ENCODE measurements at regions not wholly inside any gene's neighbourhood (a gene's known extent, or its start where the extent isn't known, plus 50 kb on each side); places are given as distances from the start of the nearest gene placed in this dataset.
A peak's percentile ranks its signal among the peaks of the same experiment; 100 is the strongest.
"Not testable (repeated sequence)": the region's sequence is repeated elsewhere in the genome, so short reads cannot be mapped to it uniquely, and the experiment has no call there.

- not testable (repeated sequence) for ATAC-seq (ENCODE audit: insufficient read depth, low read depth); H3K4me1 ChIP-seq (ENCODE audit: insufficient read depth, low read length); H3K9ac ChIP-seq (ENCODE audit: low read depth, low read length); H3K79me2 ChIP-seq (ENCODE audit: insufficient read depth, low read length); H3K27me3 ChIP-seq (ENCODE audit: insufficient read depth, low read length, poor library complexity); H3K9me3 ChIP-seq (ENCODE audit: insufficient read depth, low read length, severe bottlenecking); H3K36me3 ChIP-seq (ENCODE audit: insufficient read depth, low read length); H3K4me2 ChIP-seq (ENCODE audit: insufficient read depth, low read length); H4K20me1 ChIP-seq (ENCODE audit: insufficient read depth, low read length); H3K4me3 ChIP-seq (ENCODE audit: low read depth in 1 of 2, low read length in 2 of 2); H3K27ac ChIP-seq (ENCODE audit: low read length); H2AFZ ChIP-seq (ENCODE audit: low read depth, low read length); DNase-seq
Observed at GRCh38 chr9:62798884-62799850, 1609.3 kb downstream of the SPATA31A7 start.

DNA sequence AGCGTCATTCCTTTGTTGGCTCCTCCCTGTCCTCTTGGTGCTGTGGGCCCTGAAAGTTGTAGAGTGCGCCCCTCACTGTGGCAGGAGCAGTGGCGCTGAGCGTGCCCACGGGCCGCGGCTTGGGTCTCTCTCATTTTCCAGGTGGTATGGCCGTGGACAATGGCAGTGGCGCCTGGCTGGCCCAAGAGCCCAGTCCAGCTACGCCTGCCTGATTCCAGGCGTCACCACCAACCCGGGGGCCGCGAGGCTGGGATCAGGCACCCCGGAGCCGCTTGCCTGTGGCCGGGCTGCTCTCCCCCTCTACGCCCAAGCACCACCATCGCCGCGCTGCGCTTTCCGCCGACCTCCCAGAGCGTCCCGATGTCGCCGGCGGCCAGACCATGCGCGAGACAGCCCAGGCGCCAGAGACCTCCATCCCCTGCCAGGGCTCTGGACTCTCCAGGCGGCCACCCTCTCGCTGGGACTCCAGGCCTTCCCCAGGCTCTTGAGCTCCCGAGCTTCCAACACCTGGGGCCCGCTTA lies 1610.1 kb downstream of the SPATA31A7 start:
- not testable (repeated sequence) for DNase-seq; H3K4me3 ChIP-seq (ENCODE audit: low read depth in 1 of 2, low read length in 2 of 2); H3K9me3 ChIP-seq (ENCODE audit: insufficient read depth, low read length, severe bottlenecking); H3K79me2 ChIP-seq (ENCODE audit: insufficient read depth, low read length); H3K4me1 ChIP-seq (ENCODE audit: insufficient read depth, low read length); H4K20me1 ChIP-seq (ENCODE audit: insufficient read depth, low read length); H3K27me3 ChIP-seq (ENCODE audit: insufficient read depth, low read length, poor library complexity); ATAC-seq (ENCODE audit: insufficient read depth, low read depth); H3K27ac ChIP-seq (ENCODE audit: low read length); H3K9ac ChIP-seq (ENCODE audit: low read depth, low read length); H3K4me2 ChIP-seq (ENCODE audit: insufficient read depth, low read length); H3K36me3 ChIP-seq (ENCODE audit: insufficient read depth, low read length); H2AFZ ChIP-seq (ENCODE audit: low read depth, low read length)

DNA sequence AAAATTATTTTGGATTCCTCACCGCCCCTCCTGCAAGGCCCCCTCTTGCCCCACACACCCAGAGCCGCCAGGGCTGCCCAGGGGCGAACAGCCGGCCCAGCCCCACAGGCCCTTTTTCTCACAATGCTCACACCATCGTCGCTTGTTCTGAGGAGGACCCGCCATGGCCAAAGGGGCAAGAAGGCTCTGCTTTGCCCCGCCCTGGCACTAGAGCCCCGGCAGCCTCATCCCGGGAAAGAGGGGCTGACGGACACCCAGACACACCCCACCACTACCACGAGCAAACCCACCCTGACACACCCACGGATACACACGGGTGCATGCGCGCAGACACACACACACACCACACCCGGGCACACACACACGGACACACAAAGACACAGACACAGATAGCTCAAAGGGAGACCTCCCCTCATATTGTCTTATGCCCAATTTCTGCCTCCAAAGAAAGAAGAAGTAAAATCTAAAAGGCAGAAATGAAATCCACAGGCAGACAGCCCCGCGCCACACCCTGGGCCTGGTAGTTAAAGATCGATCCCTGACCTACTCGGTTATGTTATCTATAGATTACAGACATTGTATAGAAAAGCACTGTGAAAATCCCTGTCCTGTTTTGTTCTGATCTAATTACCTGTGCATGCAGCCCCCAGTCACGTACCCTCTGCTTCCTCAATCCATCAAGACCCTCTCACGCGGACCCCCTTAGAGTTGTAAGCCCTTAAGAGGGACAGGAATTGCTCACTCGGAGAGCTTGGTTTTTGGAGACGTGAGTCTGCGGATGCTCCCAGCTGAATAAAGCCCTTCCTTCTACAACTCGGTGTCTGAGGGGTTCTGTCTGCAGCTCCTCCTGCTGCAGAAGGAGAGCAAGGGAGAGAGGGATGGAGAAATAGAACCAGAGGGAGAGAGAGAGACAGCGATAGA lies 1610.9 kb downstream of the SPATA31A7 start:
- H3K36me3 ChIP-seq (ENCODE audit: insufficient read depth, low read length); H3K27ac ChIP-seq (ENCODE audit: low read length); H3K4me3 ChIP-seq (ENCODE audit: low read depth in 1 of 2, low read length in 2 of 2); H3K79me2 ChIP-seq (ENCODE audit: insufficient read depth, low read length); H3K4me2 ChIP-seq (ENCODE audit: insufficient read depth, low read length); H4K20me1 ChIP-seq (ENCODE audit: insufficient read depth, low read length); H3K4me1 ChIP-seq (ENCODE audit: insufficient read depth, low read length); DNase-seq; H3K27me3 ChIP-seq (ENCODE audit: insufficient read depth, low read length, poor library complexity); H3K9ac ChIP-seq (ENCODE audit: low read depth, low read length); H3K9me3 ChIP-seq (ENCODE audit: insufficient read depth, low read length, severe bottlenecking); ATAC-seq (ENCODE audit: insufficient read depth, low read depth); H2AFZ ChIP-seq (ENCODE audit: low read depth, low read length): not testable (repeated sequence)

DNA sequence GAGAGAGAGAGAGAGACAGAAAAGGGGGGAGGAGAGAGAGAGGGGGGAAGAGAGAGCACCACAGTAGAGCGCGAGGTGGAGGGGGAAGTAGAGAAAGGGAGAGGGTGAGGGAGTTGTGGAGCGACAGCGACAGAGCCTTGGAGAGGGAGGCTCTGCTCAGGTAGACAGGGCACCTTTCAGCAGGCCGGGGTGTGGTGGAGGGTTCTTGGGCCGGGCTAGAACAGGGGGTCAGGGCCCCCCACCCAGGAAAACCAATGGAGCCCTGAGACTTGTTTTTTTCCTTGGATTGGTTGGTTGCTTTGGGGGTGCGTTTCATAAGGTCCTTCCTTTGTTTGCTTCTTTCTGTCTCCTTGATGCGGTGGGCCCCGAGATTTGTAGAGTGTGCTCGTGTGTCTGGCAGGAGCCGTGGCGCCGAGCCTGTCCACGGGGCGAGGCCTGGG lies 1611.6 kb downstream of the SPATA31A7 start:
- DNase-seq; H2AFZ ChIP-seq (ENCODE audit: low read depth, low read length): not testable (repeated sequence)

DNA sequence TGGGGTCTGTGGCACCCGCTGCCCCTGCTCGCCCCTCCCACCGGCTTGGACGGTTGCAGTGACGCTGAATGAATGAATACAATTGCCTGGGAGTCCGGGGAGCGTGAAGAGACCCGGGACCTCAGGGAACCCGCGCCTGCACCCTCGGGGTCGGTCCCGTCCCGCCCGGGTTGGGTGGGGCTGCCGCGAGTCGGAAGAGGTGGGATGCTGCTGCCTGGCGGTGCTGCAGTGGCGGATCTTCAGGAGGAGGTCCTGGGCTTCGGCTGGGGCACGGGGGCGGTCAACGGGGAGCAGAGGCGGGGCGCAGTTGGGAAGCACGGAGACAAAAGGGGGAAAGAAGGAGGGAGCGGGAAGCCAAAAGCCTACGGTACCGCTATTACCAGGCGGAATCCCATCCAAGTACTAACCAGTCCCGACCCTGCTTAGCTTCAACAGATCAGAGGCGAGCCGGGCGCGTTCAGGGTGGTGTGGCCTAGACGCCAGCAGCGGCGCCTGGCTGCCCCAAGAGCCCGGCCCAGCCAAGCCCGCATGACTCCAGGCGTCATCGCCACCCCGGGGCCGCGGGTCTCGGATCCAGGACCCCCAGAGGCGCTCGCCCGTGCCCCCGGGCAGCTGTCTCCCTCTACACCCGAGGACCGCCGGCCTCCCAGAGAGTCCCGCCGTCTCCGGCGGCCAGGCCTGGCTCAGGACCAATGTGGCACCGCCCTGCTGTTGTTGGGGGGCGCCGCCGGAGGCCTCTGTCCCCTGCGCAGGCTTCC lies 1612.3 kb downstream of the SPATA31A7 start:
- not testable (repeated sequence) for H3K4me1 ChIP-seq (ENCODE audit: insufficient read depth, low read length); H3K27me3 ChIP-seq (ENCODE audit: insufficient read depth, low read length, poor library complexity); H3K9me3 ChIP-seq (ENCODE audit: insufficient read depth, low read length, severe bottlenecking); DNase-seq; H3K27ac ChIP-seq (ENCODE audit: low read length); H3K36me3 ChIP-seq (ENCODE audit: insufficient read depth, low read length); H3K4me3 ChIP-seq (ENCODE audit: low read depth in 1 of 2, low read length in 2 of 2); H2AFZ ChIP-seq (ENCODE audit: low read depth, low read length); H3K4me2 ChIP-seq (ENCODE audit: insufficient read depth, low read length); H3K9ac ChIP-seq (ENCODE audit: low read depth, low read length); H4K20me1 ChIP-seq (ENCODE audit: insufficient read depth, low read length); H3K79me2 ChIP-seq (ENCODE audit: insufficient read depth, low read length)
- 0 out of 3 replicates have a peak, but pooled peaks have one; percentile 44 for ATAC-seq (ENCODE audit: insufficient read depth, low read depth)

More for the DNA sequence above, 1611.6 kb downstream of the SPATA31A7 start:
- H3K4me2 ChIP-seq (ENCODE audit: insufficient read depth, low read length); H3K4me3 ChIP-seq (ENCODE audit: low read depth in 1 of 2, low read length in 2 of 2); H3K9ac ChIP-seq (ENCODE audit: low read depth, low read length); H3K9me3 ChIP-seq (ENCODE audit: insufficient read depth, low read length, severe bottlenecking); H3K27me3 ChIP-seq (ENCODE audit: insufficient read depth, low read length, poor library complexity); H3K4me1 ChIP-seq (ENCODE audit: insufficient read depth, low read length); ATAC-seq (ENCODE audit: insufficient read depth, low read depth); H4K20me1 ChIP-seq (ENCODE audit: insufficient read depth, low read length); H3K27ac ChIP-seq (ENCODE audit: low read length); H3K36me3 ChIP-seq (ENCODE audit: insufficient read depth, low read length); H3K79me2 ChIP-seq (ENCODE audit: insufficient read depth, low read length): not testable (repeated sequence)

DNA sequence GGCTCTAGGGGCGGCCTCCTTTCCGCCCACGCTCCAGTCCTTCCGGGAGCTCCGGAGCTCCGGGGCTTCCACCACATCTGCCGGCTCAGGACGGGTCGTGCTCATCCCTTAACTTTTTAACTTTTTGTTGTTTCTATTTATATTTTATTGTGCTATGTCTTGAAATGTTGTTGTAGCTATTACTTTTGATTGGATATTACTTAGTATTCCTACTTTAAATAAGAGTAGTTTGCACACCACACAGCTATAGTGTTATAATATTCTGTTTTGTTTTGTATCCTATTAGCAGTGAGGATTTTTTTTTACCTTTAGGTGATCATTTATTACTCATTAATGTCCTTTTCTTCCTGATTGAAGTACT lies 1612.9 kb downstream of the SPATA31A7 start:
- H4K20me1 ChIP-seq (ENCODE audit: insufficient read depth, low read length); H3K27me3 ChIP-seq (ENCODE audit: insufficient read depth, low read length, poor library complexity); H3K9ac ChIP-seq (ENCODE audit: low read depth, low read length); H3K27ac ChIP-seq (ENCODE audit: low read length); H3K36me3 ChIP-seq (ENCODE audit: insufficient read depth, low read length); H3K79me2 ChIP-seq (ENCODE audit: insufficient read depth, low read length); DNase-seq; H3K4me2 ChIP-seq (ENCODE audit: insufficient read depth, low read length); H2AFZ ChIP-seq (ENCODE audit: low read depth, low read length); H3K9me3 ChIP-seq (ENCODE audit: insufficient read depth, low read length, severe bottlenecking); H3K4me3 ChIP-seq (ENCODE audit: low read depth in 1 of 2, low read length in 2 of 2); ATAC-seq (ENCODE audit: insufficient read depth, low read depth); H3K4me1 ChIP-seq (ENCODE audit: insufficient read depth, low read length): not testable (repeated sequence)

DNA sequence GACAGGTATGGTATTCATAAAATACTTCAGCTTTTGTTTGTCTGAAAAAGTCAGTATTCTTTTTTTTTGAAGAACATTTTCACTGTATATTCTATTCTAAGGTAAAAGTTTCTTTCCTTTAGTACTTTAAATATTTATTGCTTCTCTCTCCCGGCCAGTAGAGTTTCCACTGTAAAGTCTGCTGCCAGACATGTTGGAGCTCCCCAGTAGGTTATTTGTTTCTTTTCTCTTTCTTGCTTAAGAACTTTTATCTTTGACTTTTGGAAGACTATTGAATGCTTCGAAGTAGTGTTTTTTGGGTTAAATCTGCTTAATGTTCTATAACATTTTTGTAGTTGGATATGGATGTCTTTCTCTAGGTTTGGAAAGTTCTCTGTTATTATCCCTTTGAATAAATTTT lies 1613.3 kb downstream of the SPATA31A7 start:
- H3K9ac ChIP-seq (ENCODE audit: low read depth, low read length); ATAC-seq (ENCODE audit: insufficient read depth, low read depth); H3K36me3 ChIP-seq (ENCODE audit: insufficient read depth, low read length); H4K20me1 ChIP-seq (ENCODE audit: insufficient read depth, low read length); H3K79me2 ChIP-seq (ENCODE audit: insufficient read depth, low read length); DNase-seq; H2AFZ ChIP-seq (ENCODE audit: low read depth, low read length); H3K4me1 ChIP-seq (ENCODE audit: insufficient read depth, low read length); H3K27me3 ChIP-seq (ENCODE audit: insufficient read depth, low read length, poor library complexity); H3K9me3 ChIP-seq (ENCODE audit: insufficient read depth, low read length, severe bottlenecking); H3K4me2 ChIP-seq (ENCODE audit: insufficient read depth, low read length); H3K4me3 ChIP-seq (ENCODE audit: low read depth in 1 of 2, low read length in 2 of 2); H3K27ac ChIP-seq (ENCODE audit: low read length): not testable (repeated sequence)

All from DND-41 (cell line).